HepG2 (cell line): ENCODE measurements at regions not wholly inside any gene's neighbourhood (a gene's known extent, or its start where the extent isn't known, plus 50 kb on each side); places are given as distances from the start of the nearest gene placed in this dataset.

Experiments used
- ATAC-seq: fragments of 200-7000 bp; cut with Tn5 transposase; 3 replicates; pipeline ENCODE4 v1.9.1; 2020; ENCODE audit warnings: mild to moderate bottlenecking, moderate library complexity
- BruUV-seq: library from RNA; stranded (reverse); fragments of 400-500 nt; replicated peaks from 2 replicates; lab custom pipeline; 2021; lab: Mats Ljungman, UMichigan
- CTCF ChIA-PET: fragments of 300-600 bp; formaldehyde crosslinking; extraction: SDS; loops from one replicate; lab custom pipeline; 2021; ENCODE audit warnings: low total read pairs, inconsistent platforms, low intra/inter-chr PET ratio; lab: Yijun Ruan, JAX
- POLR2A ChIA-PET: fragments of 350-600 bp; sonication (Branson Sonifier 250); formaldehyde crosslinking; loops from one replicate; lab custom pipeline; 2020; ENCODE audit warnings: antibody characterized with exemption, inconsistent platforms; lab: Yijun Ruan, JAX
- DNase-seq: peaks from one replicate; pipeline ENCODE4 v3.0.0-alpha.2; 2015; ENCODE audit warnings: low spot score
- FAIRE-seq: peaks from 3 replicates; lab custom pipeline; 2011; peaks lifted over from hg19 to GRCh38; lab: Jason Lieb, UNC
- H2AFZ ChIP-seq: one replicate; pipeline ENCODE4 v1.6.1; 2011; ENCODE audit warnings: low read length, inconsistent platforms
- H3K27ac ChIP-seq: fragments of 300-600 bp; 3 replicates; pipeline ENCODE4 v1.8.0; 2011; ENCODE audit warnings: mixed run types, mild to moderate bottlenecking, mixed read lengths, low read length, inconsistent platforms; ENCODE audit not compliant: insufficient read depth; ENCODE audit errors: extremely low read length
- H3K27me3 ChIP-seq, 2 experiments: fragments of 200-600 bp in 1 of 2; 2 replicates in 1 of 2; 3 replicates in 1 of 2; pipeline versions ENCODE4 v1.6.0 to v1.8.0; 2011; ENCODE audit warnings: low read length in 2 of 2, mild to moderate bottlenecking in 2 of 2, moderate library complexity in 2 of 2, inconsistent platforms in 1 of 2; ENCODE audit not compliant: insufficient read depth in 2 of 2, control insufficient read depth in 1 of 2
- H3K36me3 ChIP-seq, 2 experiments: fragments of 200-600 bp in 1 of 2; replicated peaks in 1 of 2; 2 replicates in 1 of 2; 3 replicates in 1 of 2; pipeline versions ENCODE4 v1.5.1 to v1.8.0; 2011; ENCODE audit warnings: low read length in 2 of 2, inconsistent platforms in 1 of 2; ENCODE audit not compliant: insufficient read depth in 2 of 2, control insufficient read depth in 1 of 2
- H3K4me1 ChIP-seq: 2 replicates; pipeline ENCODE4 v1.5.1; 2012; ENCODE audit warnings: low read length, inconsistent platforms; ENCODE audit not compliant: insufficient read depth
- H3K4me2 ChIP-seq: 2 replicates; pipeline ENCODE4 v1.6.0; 2011; ENCODE audit warnings: low read depth, low read length, inconsistent platforms
- H3K4me3 ChIP-seq, 3 experiments: fragments of 200-600 bp in 1 of 3; sonication (generic), shearing (Covaris generic) in 1 of 3; replicated peaks in 1 of 3; 2 replicates each; pipeline ENCODE4 v1.5.1; 2011 to 2016; ENCODE audit warnings: low read length in 3 of 3, inconsistent platforms in 2 of 3, low read depth in 2 of 3, mild to moderate bottlenecking in 2 of 3, control low read depth in 1 of 3, mixed read lengths in 1 of 3; ENCODE audit not compliant: insufficient read depth in 1 of 3
- H3K79me2 ChIP-seq: one replicate; pipeline ENCODE4 v1.6.1; 2011; ENCODE audit warnings: low read length, inconsistent platforms; ENCODE audit not compliant: insufficient read depth
- H3K9ac ChIP-seq: 2 replicates; pipeline ENCODE4 v1.6.0; 2011; ENCODE audit warnings: mild to moderate bottlenecking, low read depth, low read length, inconsistent platforms; ENCODE audit not compliant: insufficient read depth
- H3K9me3 ChIP-seq: 2 replicates; pipeline ENCODE4 v1.5.1; 2012; ENCODE audit warnings: mild to moderate bottlenecking, low read length
- H4K20me1 ChIP-seq: 2 replicates; pipeline ENCODE4 v1.6.0; 2011; ENCODE audit warnings: inconsistent platforms, mild to moderate bottlenecking, low read length, moderate library complexity; ENCODE audit not compliant: insufficient read depth
- ATF7 ChIP-seq, 2 experiments: fragments of 450-650 bp in 1 of 2; sonication (generic) in 1 of 2; formaldehyde crosslinking in 1 of 2; IDR thresholded peaks; 2 replicates each; pipeline versions ENCODE4 v1.4.0 to v1.6.1; 2016 to 2020; ENCODE audit warnings: antibody characterized with exemption in 1 of 2, mild to moderate bottlenecking in 1 of 2, missing genetic modification reagents in 1 of 2
- FOSL1 ChIP-seq: sonication (generic); formaldehyde crosslinking; IDR thresholded peaks from 2 replicates; pipeline ENCODE4 v1.9.0; 2021; ENCODE audit warnings: missing genetic modification reagents, borderline replicate concordance
- FOSL2 ChIP-seq: sonication (generic); formaldehyde crosslinking; IDR thresholded peaks from 2 replicates; pipeline ENCODE4 v1.4.0; 2020; ENCODE audit warnings: missing genetic modification reagents
- JUN ChIP-seq: sonication (generic); formaldehyde crosslinking; IDR thresholded peaks from 2 replicates; pipeline ENCODE4 v1.4.0; 2020; ENCODE audit warnings: mild to moderate bottlenecking, missing genetic modification reagents
- PAX8 ChIP-seq: sonication (generic); formaldehyde crosslinking; IDR thresholded peaks from 2 replicates; pipeline ENCODE4 v1.8.0; 2022; ENCODE audit warnings: mild to moderate bottlenecking, missing genetic modification reagents, borderline replicate concordance
- PPARG ChIP-seq: conservative IDR thresholded peaks from 2 replicates; pipeline ENCODE4 v1.6.1; 2016; ENCODE audit warnings: missing biosample characterization, missing genetic modification reagents
- RXRB ChIP-seq: IDR thresholded peaks from 2 replicates; pipeline ENCODE4 v1.6.1; 2016; ENCODE audit warnings: borderline replicate concordance, missing genetic modification reagents, missing compliant biosample characterization
- SAP130 ChIP-seq: IDR thresholded peaks from 2 replicates; pipeline ENCODE4 v1.6.1; 2016; ENCODE audit warnings: low read depth
- SOX13 ChIP-seq, 3 experiments: fragments of 450-650 bp in 1 of 3; sonication (generic) in 1 of 3; formaldehyde crosslinking in 1 of 3; IDR thresholded peaks in 2 of 3; conservative IDR thresholded peaks in 1 of 3; 2 replicates each; pipeline versions ENCODE4 v1.5.0 to v1.6.1; 2016 to 2020; ENCODE audit warnings: antibody characterized with exemption in 1 of 3, mild to moderate bottlenecking in 1 of 3, missing compliant biosample characterization in 1 of 3, missing genetic modification reagents in 1 of 3, moderate library complexity in 1 of 3
- SOX5 ChIP-seq: IDR thresholded peaks from 2 replicates; pipeline ENCODE4 v1.6.1; 2016; ENCODE audit warnings: borderline replicate concordance
- TBX2 ChIP-seq: sonication (generic); formaldehyde crosslinking; IDR thresholded peaks from 2 replicates; pipeline ENCODE4 v1.5.0; 2020; ENCODE audit warnings: missing genetic modification reagents, mild to moderate bottlenecking, borderline replicate concordance
- TBX3 ChIP-seq: fragments of 450-650 bp; IDR thresholded peaks from 2 replicates; pipeline ENCODE4 v1.6.1; 2017; ENCODE audit warnings: antibody characterized with exemption, mild to moderate bottlenecking, inconsistent platforms, borderline replicate concordance
- ZGPAT ChIP-seq: IDR thresholded peaks from 2 replicates; pipeline ENCODE4 v1.6.1; 2016; ENCODE audit warnings: mild to moderate bottlenecking
- ZNF652 ChIP-seq: IDR thresholded peaks from 2 replicates; pipeline ENCODE4 v1.6.1; 2016; ENCODE audit warnings: low read depth, borderline replicate concordance
- ZNF713 ChIP-seq: sonication (generic); formaldehyde crosslinking; IDR thresholded peaks from 2 replicates; pipeline ENCODE4 v1.4.0; 2020; ENCODE audit warnings: mild to moderate bottlenecking, missing genetic modification reagents
- WGBS: methylation state at CpG from one replicate; pipeline ENCODE4 v1.1.6; 2017; ENCODE audit warnings: low lambda C conversion rate; 5-methylcytosine and 5-hydroxymethylcytosine counted together
- in situ Hi-C: cut with HindIII; loops from 2 replicates; pipeline ENCODE4 v1.10.0; 2017; ENCODE audit warnings: low pct_unique_long_range_greater_than_20kb; ENCODE audit not compliant: extremely low pct_ligation_motif_present
- intact Hi-C: fragments of 100-400 bp; cut with micrococcal nuclease; formaldehyde crosslinking; loops from one replicate; pipeline ENCODE4 v1.10.0; 2022; ENCODE audit not compliant: unreplicated experiment
- TF ChIP-seq, protein P1 (sequence below): sonication (generic); formaldehyde crosslinking; IDR thresholded peaks from 2 replicates; pipeline ENCODE4 v1.4.0; 2020; ENCODE audit warnings: missing genetic modification reagents

- no peak for FAIRE-seq
- TF ChIP-seq TBX3 (0 out of 2 replicates have a peak, but pooled peaks have one; percentile 29), FOSL2 (CRISPR knock-in tag) (peak; percentile 97), ZGPAT (CRISPR knock-in tag) (0 out of 2 replicates have a peak, but pooled peaks have one; percentile 35), RXRB (CRISPR knock-in tag) (no peak), ZNF713 (CRISPR knock-in tag) (no peak), JUN (CRISPR knock-in tag) (peak; percentile 77; the same call in 1 of the 2 replicates), ZNF652 (CRISPR knock-in tag) (peak; percentile 66; the same call in 1 of the 2 replicates), SAP130 (CRISPR knock-in tag) (peak; percentile 62), TBX2 (CRISPR knock-in tag) (peak; percentile 35; the same call in 1 of the 2 replicates), FOSL1 (CRISPR knock-in tag) (peak; percentile 69; the same call in 1 of the 2 replicates), PAX8 (CRISPR knock-in tag) (no peak), ATF7 (IDR thresholded peaks at IDR 0.05) (0 out of 2 replicates have a peak, but pooled peaks have one; percentile 13), ATF7 (CRISPR knock-in tag; IDR thresholded peaks at IDR 0.05) (no peak), SOX13 (IDR thresholded peaks at IDR 0.05) (no peak), SOX13 (CRISPR knock-in tag; conservative IDR thresholded peaks at IDR 0.05 in 1 of 2, IDR thresholded peaks at IDR 0.05 in 1 of 2) (peak in 1 of 2 experiments; percentile 46; a peak in 1 of 4 replicates), SOX5 (CRISPR knock-in tag) (0 out of 2 replicates have a peak, but pooled peaks have one; percentile 28), PPARG (CRISPR knock-in tag) (no peak)
- TF ChIP-seq, protein P1, sequence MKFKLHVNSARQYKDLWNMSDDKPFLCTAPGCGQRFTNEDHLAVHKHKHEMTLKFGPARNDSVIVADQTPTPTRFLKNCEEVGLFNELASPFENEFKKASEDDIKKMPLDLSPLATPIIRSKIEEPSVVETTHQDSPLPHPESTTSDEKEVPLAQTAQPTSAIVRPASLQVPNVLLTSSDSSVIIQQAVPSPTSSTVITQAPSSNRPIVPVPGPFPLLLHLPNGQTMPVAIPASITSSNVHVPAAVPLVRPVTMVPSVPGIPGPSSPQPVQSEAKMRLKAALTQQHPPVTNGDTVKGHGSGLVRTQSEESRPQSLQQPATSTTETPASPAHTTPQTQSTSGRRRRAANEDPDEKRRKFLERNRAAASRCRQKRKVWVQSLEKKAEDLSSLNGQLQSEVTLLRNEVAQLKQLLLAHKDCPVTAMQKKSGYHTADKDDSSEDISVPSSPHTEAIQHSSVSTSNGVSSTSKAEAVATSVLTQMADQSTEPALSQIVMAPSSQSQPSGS (CRISPR knock-in tag) = peak; percentile 63; the same call in 1 of the 2 replicates
These were observed 149.9 kb downstream of the RPS12 start for GRCh38 chr6:132964101-132964867.

More at GRCh38 chr6:132964101-132964867, 149.9 kb downstream of the RPS12 start:
- intact Hi-C loops (loop anchor here (5.0 kb wide), 2 partner anchors 133 to 223 kb away; no protein-coding TSS in a partner anchor), in situ Hi-C loops (loop anchor here (5.0 to 10.0 kb wide), 2 partner anchors 78 to 551 kb away; no protein-coding TSS in a partner anchor)
- WGBS = 22% methylated on average over 4 of the region's 4 CpGs
- Histone ChIP-seq H3K9me3 (no peaks in the 10 kb centered on the region), H3K27me3 (no peaks in the 10 kb centered on the region), H3K27ac (no peak overlapping the region), H3K9ac (no peak overlapping the region), H3K4me3 (no peak overlapping the region), H3K4me2 (no peak overlapping the region), H3K4me1 (peaks cover 42% of the 10 kb centered on the region), H3K79me2 (no peaks in the 10 kb centered on the region), H3K36me3 (no peaks in the 10 kb centered on the region), H2AFZ (no peak overlapping the region), H4K20me1 (no peaks in the 10 kb centered on the region)
- DNase-seq (peak; percentile 77), ATAC-seq (peak; percentile 34)
- ChIA-PET CTCF (interaction anchor here (0.8 to 4.0 kb wide), 2 partner anchors 71 to 76 kb away, joined by 3 to 84 read pairs; no protein-coding TSS in a partner anchor), POLR2A (interaction anchor here (1.1 to 1.4 kb wide), 2 partner anchors 69 to 70 kb away, joined by 3 read pairs; no protein-coding TSS in a partner anchor)
- no TSS peak for BruUV-seq
